GM19372 (cell line): ENCODE measurements at regions not wholly inside any gene's neighbourhood (a gene's known extent, or its start where the extent isn't known, plus 50 kb on each side); places are given as distances from the start of the nearest gene placed in this dataset.

Experiments used
- ATAC-seq: cut with Tn5 transposase; IDR thresholded peaks from one replicate; pipeline ENCODE4 v1.9.1; 2021; ENCODE audit warnings: mild to moderate bottlenecking, low read depth, moderate library complexity; ENCODE audit not compliant: unreplicated experiment

DNA sequence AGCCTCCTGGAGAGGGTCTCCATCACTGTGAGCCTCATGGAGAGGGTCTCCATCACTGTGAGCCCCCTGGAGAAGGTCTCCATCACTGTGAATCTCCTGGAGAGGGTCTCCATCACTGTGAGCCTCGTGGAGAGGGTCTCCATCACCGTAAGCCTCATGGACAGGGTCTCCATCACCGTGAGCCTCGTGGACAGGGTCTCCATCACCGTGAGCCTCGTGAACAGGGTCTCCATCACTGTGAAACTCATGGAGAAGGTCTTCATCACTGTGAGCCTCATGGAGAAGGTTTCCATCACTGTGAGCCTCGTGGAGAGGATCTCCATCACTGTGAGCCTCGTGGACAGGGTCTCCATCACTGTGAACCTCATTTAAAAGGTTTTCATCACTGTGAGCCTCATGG lies 140.0 kb downstream of the ERMARD start:
- ATAC-seq: no peak

DNA sequence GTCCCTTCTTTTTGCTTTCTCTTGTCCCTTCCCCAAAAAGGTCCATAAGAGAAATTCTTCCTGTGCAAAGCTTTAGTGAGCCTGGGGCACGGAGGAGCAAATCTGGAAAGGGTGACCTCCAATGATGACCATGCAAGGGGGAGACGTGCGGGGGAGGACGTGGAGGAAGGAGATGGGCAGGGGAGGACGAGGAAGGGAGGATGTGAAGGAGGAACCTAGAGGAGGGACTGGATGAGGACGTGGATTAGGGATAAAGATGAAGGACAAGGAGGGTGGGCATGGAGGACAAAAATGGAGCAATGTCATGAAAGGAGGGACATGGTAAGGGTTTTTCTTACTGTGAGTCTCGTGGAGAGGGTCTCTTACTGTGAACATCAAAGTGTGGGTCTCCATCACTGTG lies 139.5 kb downstream of the ERMARD start:
- no peak for ATAC-seq

- ATAC-seq: no peak
Measured at GRCh38 chr6:169890049-169890448, 138.6 kb downstream of the ERMARD start.

DNA sequence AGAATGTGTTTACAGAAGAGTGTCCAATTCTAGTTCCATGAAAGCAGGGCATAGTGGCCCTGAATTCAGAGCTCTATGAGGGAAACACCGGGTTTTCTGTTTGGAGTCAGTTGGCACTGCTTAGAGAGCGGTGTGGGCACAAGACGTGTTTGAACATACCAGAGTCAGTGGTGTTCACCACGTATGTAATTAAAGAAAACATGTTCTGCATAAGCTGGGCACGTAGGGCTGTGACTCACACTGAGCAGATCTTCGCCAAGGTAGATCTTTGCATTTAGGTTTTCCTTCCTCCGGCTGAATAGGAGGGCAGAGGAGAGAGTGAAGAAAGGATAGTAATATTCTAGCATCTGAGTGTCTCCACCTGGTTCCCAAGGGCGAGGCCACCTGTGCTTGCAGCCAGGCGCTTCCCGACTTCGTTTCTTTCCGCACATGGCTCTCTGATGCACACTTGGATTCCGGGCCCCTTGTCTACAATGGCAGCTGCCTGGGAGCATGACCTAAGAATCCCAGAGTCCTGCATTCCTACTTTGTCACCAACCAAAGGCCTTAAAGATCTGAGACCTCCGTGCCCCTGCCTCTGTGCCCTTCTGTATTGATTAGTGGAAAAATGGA lies 136.2 kb downstream of the ERMARD start:
- ATAC-seq: no peak

GRCh38 chr6:169886631-169887227 lies 135.3 kb downstream of the ERMARD start:
- ATAC-seq: no peak

GRCh38 chr6:169885831-169886230 lies 134.4 kb downstream of the ERMARD start:
- no peak for ATAC-seq

DNA sequence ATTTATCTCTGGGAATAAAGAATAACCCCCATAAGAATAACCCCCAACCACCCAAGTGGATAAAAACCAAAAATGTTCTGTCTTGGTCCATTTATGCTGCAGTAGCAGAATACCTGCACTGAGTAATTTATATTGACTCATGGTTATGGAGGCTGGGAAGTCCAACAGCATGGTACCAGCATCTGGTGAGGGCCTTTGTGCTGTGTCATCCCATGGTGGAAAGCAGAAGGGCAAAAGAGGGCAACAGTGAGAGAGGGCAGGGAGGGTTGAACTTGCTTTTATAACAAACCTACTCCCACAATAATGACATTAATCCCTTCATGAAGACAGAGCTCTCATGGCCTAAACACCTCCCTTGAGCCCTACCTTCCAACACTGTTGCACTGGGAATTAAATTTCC lies 133.7 kb downstream of the ERMARD start:
- ATAC-seq: no peak

GRCh38 chr6:169884158-169884557 lies 132.7 kb downstream of the ERMARD start:
- no peak for ATAC-seq

GRCh38 chr6:169883316-169883715 lies 131.9 kb downstream of the ERMARD start:
- no peak for ATAC-seq

- ATAC-seq: no peak
Measured at GRCh38 chr6:169881976-169882375, 130.6 kb downstream of the ERMARD start.

DNA sequence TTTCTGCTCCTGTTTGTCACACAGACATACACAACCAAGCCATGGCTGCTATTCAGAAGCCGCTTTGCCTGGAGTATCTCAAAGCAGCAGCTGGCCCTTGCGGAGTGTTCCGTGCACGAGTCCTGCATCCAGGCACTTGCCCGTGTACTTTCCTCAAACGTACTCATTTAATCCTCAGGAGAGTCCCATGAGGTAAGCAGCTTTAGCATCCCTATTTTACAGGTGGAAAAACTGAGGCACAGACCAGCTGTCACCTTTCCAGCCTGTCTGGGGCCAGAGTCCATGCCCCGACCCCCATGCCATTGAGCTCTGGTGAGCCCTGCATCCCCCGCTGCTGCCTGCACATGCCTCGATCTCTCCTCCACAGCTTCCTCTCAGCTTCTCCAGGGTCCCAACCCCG lies 130.0 kb downstream of the ERMARD start:
- ATAC-seq: no peak

- ATAC-seq: no peak
Measured at GRCh38 chr6:169880516-169880915, 129.1 kb downstream of the ERMARD start.

DNA sequence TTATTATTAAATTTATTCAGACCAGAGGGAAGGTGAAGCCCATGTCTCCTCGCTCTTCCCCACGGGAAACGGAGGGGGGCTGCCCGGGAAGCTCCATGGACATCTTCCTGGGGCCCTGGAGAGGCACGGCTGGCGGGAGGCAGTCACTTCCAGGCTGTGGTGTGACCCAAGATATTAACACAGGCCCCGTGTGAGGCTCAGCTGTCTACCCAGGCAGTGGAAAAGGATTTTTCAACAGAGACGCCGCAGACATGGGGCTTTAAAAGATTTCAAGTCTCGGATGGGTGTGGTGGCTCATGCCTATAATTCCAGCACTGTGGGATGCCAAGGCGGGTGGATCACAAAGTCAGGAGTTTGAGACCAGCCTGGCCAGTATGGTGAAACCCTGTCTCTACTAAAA lies 117.9 kb downstream of the ERMARD start:
- no peak for ATAC-seq

DNA sequence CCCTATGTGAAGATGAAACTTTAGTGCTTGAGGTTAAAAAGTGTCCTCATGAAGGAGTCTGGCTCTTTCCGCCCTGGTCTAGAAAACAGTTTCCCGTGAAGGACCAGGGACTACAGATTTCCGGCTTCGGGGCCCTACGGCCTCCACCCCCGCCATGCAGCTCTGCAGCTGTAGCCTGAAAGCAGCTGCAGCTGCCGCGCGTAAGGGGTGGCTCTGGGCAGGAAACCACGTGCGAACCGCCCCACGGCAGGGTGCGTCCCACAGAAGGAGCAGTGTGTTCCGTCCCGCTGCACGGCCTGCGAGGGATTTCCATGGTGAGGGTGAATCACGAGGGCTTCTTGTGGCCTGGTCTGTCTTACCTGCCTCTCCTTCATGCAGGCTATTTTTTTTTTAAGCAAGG lies 117.0 kb downstream of the ERMARD start:
- ATAC-seq: no peak

- no peak for ATAC-seq
Measured at GRCh38 chr6:169867751-169868191, 116.3 kb downstream of the ERMARD start.

GRCh38 chr6:169866668-169867521 lies 115.5 kb downstream of the ERMARD start:
- no peak for ATAC-seq

DNA sequence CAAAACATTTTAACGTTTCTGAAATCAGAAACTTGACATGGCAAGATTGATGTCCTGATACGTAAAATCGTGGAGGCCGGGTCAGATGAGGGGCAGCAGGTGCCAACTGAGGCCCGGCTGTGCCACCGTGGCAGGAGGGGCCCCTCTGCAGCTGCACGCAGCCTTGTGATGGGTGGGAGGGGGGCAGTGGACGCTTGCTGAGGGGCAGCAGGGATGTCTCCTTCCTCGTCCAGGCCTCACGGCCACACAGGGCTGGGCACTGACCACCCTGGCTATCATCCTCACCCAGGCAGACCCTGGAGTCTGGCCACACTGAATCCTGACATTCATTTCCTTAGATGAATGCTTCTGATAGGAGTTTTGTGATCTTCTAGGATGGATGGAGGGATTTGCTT lies 114.7 kb downstream of the ERMARD start:
- no peak for ATAC-seq

DNA sequence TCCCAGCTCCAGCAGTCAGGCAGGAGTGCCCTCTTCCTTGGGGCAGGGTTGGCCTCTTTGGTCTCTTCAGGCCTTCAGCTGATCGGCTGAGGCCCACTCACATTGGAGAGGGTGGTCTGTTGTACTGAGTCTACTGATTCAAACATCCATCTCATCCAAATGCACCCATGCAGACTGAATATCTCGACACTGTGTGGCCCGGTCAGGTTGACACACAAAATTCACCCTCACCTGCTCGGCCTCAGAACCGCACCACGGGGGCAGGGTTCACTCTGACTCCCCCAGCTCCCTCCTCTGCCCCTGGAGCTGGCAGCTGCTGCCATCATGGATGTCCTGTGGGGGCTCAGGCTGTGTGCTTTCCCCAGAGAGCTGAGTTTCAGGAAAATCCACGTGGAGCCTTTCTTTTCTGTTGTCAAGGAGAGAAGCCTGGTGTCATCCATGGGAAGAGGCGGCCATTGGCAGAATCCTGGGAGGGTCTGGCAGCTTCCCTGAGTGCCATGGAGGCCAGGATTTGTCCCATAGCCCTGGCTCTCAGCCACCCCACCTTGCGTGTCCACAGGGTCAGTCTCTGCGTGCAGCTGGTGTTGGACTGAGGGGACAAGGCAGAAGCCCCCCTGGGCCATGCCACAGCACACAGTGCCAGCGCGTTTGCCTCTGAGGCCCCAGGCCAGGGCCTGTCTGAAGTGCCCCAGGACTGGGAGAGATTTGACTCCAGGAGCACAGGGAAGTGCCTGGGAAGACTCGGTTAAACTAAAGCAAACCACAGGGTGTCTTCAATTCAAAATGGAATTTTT lies 114.1 kb downstream of the ERMARD start:
- no peak for ATAC-seq

- no peak for ATAC-seq
Measured at GRCh38 chr6:169864148-169865020, 113.0 kb downstream of the ERMARD start.

- no peak for ATAC-seq
Measured at GRCh38 chr6:169863710-169864109, 112.3 kb downstream of the ERMARD start.
